ENCODE measurements at regions not wholly inside any gene's neighbourhood (a gene's known extent, or its start where the extent isn't known, plus 50 kb on each side); places are given as distances from the start of the nearest gene placed in this dataset.

DNA sequence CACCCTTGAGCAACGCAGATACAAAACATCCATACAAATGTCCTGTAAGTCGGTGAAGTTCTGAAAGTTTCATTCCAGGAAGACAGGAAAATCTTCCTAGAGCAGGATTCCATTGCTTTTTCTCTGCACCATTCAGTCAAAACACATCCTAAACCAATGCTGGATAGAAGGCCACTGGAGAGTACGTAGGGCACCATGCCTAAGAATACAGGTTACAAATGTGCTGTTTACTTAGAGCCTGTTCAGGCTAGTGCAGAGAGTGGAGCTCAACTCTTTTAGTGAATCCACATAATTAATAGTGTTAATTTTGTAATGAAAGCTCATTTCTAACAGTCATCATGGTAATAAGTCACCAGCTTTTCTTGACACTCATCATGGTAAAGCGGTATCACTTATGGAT, 187.6 kb downstream of the NHLRC3 start:
- no peak overlapping the region for H3K4me3 ChIP-seq (ENCODE audit: low read depth in 1 of 2, low read length in 2 of 2)
- H3K27me3 ChIP-seq (ENCODE audit: control insufficient read depth in 1 of 2, insufficient read depth in 2 of 2, low read length in 2 of 2): no peaks in the 10 kb centered on the region
- H3K27ac ChIP-seq (ENCODE audit: low read depth in 2 of 2, low read length in 1 of 2): no peak overlapping the region
- no peaks in the 10 kb centered on the region for H3K4me1 ChIP-seq (ENCODE audit: control insufficient read depth in 2 of 2, insufficient read depth in 2 of 2, low read length in 1 of 2)
- H3K36me3 ChIP-seq (ENCODE audit: control insufficient read depth in 2 of 2, insufficient read depth in 2 of 2, low read length in 1 of 2): no peaks in the 10 kb centered on the region
- H3K9me3 ChIP-seq (ENCODE audit: control insufficient read depth in 2 of 2, insufficient read depth in 1 of 2, low read depth in 1 of 2, low read length in 1 of 2): no peaks in the 10 kb centered on the region
- WGBS, 2 donors: 53 to 74% methylated on average over 4 of the region's 4 CpGs

DNA sequence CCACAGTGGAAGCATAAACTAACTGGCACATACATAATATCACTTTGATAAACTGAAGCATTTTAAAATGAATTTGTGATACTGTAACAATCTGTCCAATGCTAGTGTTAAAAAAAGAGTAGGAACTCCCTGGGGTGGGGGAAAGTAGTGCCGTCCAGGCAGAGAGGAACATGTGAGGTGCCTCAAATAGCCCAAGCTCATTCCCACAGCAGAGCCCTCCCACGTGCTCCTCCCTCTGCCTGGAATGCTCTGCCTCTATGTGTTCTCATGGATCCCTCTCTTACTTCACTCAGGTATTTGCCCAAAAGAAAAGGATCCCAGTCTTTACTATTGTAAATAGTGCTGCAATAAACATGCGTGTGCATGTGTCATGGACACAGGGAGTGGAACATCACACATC, 188.1 kb downstream of the NHLRC3 start:
- H3K9me3 ChIP-seq (ENCODE audit: control insufficient read depth in 2 of 2, insufficient read depth in 1 of 2, low read depth in 1 of 2, low read length in 1 of 2): no peaks in the 10 kb centered on the region
- no peak overlapping the region for H3K27ac ChIP-seq (ENCODE audit: low read depth in 2 of 2, low read length in 1 of 2)
- WGBS, 2 donors: 42 to 56% methylated on average over 3 of the region's 3 CpGs
- no peaks in the 10 kb centered on the region for H3K27me3 ChIP-seq (ENCODE audit: control insufficient read depth in 1 of 2, insufficient read depth in 2 of 2, low read length in 2 of 2)
- no peak overlapping the region for H3K4me3 ChIP-seq (ENCODE audit: low read depth in 1 of 2, low read length in 2 of 2)
- H3K4me1 ChIP-seq (ENCODE audit: control insufficient read depth in 2 of 2, insufficient read depth in 2 of 2, low read length in 1 of 2): no peaks in the 10 kb centered on the region
- no peaks in the 10 kb centered on the region for H3K36me3 ChIP-seq (ENCODE audit: control insufficient read depth in 2 of 2, insufficient read depth in 2 of 2, low read length in 1 of 2)

GRCh38 chr13:39232401-39232980, 194.2 kb downstream of the NHLRC3 start:
- Histone ChIP-seq H3K9me3 (ENCODE audit: control insufficient read depth in 2 of 2, insufficient read depth in 1 of 2, low read depth in 1 of 2, low read length in 1 of 2) (no peaks in the 10 kb centered on the region), H3K36me3 (ENCODE audit: control insufficient read depth in 2 of 2, insufficient read depth in 2 of 2, low read length in 1 of 2) (no peaks in the 10 kb centered on the region), H3K4me1 (ENCODE audit: control insufficient read depth in 2 of 2, insufficient read depth in 2 of 2, low read length in 1 of 2) (no peaks in the 10 kb centered on the region), H3K4me3 (ENCODE audit: low read depth in 1 of 2, low read length in 2 of 2) (no peak overlapping the region), H3K27ac (ENCODE audit: low read depth in 2 of 2, low read length in 1 of 2) (no peak overlapping the region), H3K27me3 (ENCODE audit: control insufficient read depth in 1 of 2, insufficient read depth in 2 of 2, low read length in 2 of 2) (no peaks in the 10 kb centered on the region)
- 86 to 90% methylated on average over 1 of the region's 1 CpG for WGBS, 2 donors

GRCh38 chr13:39232999-39233398, 194.7 kb downstream of the NHLRC3 start:
- Histone ChIP-seq H3K4me3 (ENCODE audit: low read depth in 1 of 2, low read length in 2 of 2) (no peak overlapping the region), H3K27ac (ENCODE audit: low read depth in 2 of 2, low read length in 1 of 2) (no peak overlapping the region), H3K36me3 (ENCODE audit: control insufficient read depth in 2 of 2, insufficient read depth in 2 of 2, low read length in 1 of 2) (no peaks in the 10 kb centered on the region), H3K27me3 (ENCODE audit: control insufficient read depth in 1 of 2, insufficient read depth in 2 of 2, low read length in 2 of 2) (no peaks in the 10 kb centered on the region), H3K4me1 (ENCODE audit: control insufficient read depth in 2 of 2, insufficient read depth in 2 of 2, low read length in 1 of 2) (no peaks in the 10 kb centered on the region), H3K9me3 (ENCODE audit: control insufficient read depth in 2 of 2, insufficient read depth in 1 of 2, low read depth in 1 of 2, low read length in 1 of 2) (no peaks in the 10 kb centered on the region)

DNA sequence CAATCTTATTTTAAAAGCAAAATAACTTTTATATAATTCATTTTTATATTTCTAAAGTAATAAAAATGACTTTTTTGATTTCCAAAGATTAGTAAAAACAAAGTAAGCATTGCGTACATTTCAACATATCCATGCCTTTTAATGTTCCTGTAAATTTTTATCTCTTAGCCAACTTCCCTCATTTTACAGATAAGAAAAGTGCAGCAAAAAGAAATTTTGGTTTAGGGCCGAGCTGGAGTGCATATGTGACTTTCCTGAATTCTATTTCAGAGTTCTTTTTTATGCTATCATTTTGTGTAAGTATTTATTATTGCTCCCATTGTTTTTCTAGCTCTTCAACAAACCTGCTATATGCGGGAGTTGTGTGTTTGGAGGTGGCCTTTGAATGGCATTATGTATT, 195.3 kb downstream of the NHLRC3 start:
- H3K4me3 ChIP-seq (ENCODE audit: low read depth in 1 of 2, low read length in 2 of 2): no peak overlapping the region
- no peaks in the 10 kb centered on the region for H3K9me3 ChIP-seq (ENCODE audit: control insufficient read depth in 2 of 2, insufficient read depth in 1 of 2, low read depth in 1 of 2, low read length in 1 of 2)
- H3K27me3 ChIP-seq (ENCODE audit: control insufficient read depth in 1 of 2, insufficient read depth in 2 of 2, low read length in 2 of 2): no peaks in the 10 kb centered on the region
- WGBS, 2 donors: 85 to 87% methylated on average over 3 of the region's 3 CpGs
- H3K4me1 ChIP-seq (ENCODE audit: control insufficient read depth in 2 of 2, insufficient read depth in 2 of 2, low read length in 1 of 2): no peaks in the 10 kb centered on the region
- H3K27ac ChIP-seq (ENCODE audit: low read depth in 2 of 2, low read length in 1 of 2): no peak overlapping the region
- H3K36me3 ChIP-seq (ENCODE audit: control insufficient read depth in 2 of 2, insufficient read depth in 2 of 2, low read length in 1 of 2): no peaks in the 10 kb centered on the region

DNA sequence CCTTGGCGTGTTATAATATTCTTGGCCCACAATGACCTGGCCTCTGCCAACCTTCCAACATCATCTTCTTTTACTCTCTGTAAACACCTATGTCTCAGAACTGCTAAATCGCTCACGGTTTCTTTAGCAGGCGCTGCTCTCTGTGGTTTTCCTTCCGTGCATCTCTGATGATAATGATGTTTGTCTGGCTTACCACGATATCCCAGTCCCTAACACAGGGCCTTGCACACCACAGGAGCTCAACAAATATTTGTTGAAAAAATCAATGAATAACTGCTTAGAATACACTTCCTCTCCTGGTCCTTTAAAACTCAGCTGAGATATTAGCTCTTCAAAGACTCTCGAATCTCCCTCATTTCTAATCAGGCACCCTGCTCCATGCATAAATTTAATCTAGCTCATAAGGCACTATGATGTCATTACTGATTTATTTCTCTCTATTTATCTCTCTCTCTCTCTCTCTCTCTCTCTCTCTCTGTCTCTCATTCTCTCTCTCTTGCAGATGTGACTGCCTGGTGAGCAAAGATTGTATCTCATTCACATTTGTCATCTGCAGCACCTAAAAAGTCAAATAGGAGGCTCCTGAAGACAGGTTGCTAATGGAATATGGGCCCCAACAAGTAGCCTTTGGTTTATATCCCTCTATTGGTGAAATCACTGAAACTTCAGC, 206.4 kb downstream of the NHLRC3 start:
- no peak overlapping the region for H3K27ac ChIP-seq (ENCODE audit: low read depth in 2 of 2, low read length in 1 of 2)
- no peaks in the 10 kb centered on the region for H3K36me3 ChIP-seq (ENCODE audit: control insufficient read depth in 2 of 2, insufficient read depth in 2 of 2, low read length in 1 of 2)
- no peaks in the 10 kb centered on the region for H3K9me3 ChIP-seq (ENCODE audit: control insufficient read depth in 2 of 2, insufficient read depth in 1 of 2, low read depth in 1 of 2, low read length in 1 of 2)
- no peak overlapping the region for H3K4me3 ChIP-seq (ENCODE audit: low read depth in 1 of 2, low read length in 2 of 2)
- H3K4me1 ChIP-seq (ENCODE audit: control insufficient read depth in 2 of 2, insufficient read depth in 2 of 2, low read length in 1 of 2): no peaks in the 10 kb centered on the region
- no peaks in the 10 kb centered on the region for H3K27me3 ChIP-seq (ENCODE audit: control insufficient read depth in 1 of 2, insufficient read depth in 2 of 2, low read length in 2 of 2)
- WGBS, 2 donors: 71 to 80% methylated on average over 7 of the region's 7 CpGs

GRCh38 chr13:39245688-39246087, 207.4 kb downstream of the NHLRC3 start:
- Histone ChIP-seq H3K36me3 (ENCODE audit: control insufficient read depth in 2 of 2, insufficient read depth in 2 of 2, low read length in 1 of 2) (no peaks in the 10 kb centered on the region), H3K27me3 (ENCODE audit: control insufficient read depth in 1 of 2, insufficient read depth in 2 of 2, low read length in 2 of 2) (no peaks in the 10 kb centered on the region), H3K9me3 (ENCODE audit: control insufficient read depth in 2 of 2, insufficient read depth in 1 of 2, low read depth in 1 of 2, low read length in 1 of 2) (no peaks in the 10 kb centered on the region), H3K4me3 (ENCODE audit: low read depth in 1 of 2, low read length in 2 of 2) (no peak overlapping the region), H3K27ac (ENCODE audit: low read depth in 2 of 2, low read length in 1 of 2) (no peak overlapping the region), H3K4me1 (ENCODE audit: control insufficient read depth in 2 of 2, insufficient read depth in 2 of 2, low read length in 1 of 2) (no peaks in the 10 kb centered on the region)
- 53 to 68% methylated on average over 4 of the region's 4 CpGs for WGBS, 2 donors

GRCh38 chr13:39249982-39250381, 211.7 kb downstream of the NHLRC3 start:
- Histone ChIP-seq H3K27ac (ENCODE audit: low read depth in 2 of 2, low read length in 1 of 2) (no peak overlapping the region), H3K27me3 (ENCODE audit: control insufficient read depth in 1 of 2, insufficient read depth in 2 of 2, low read length in 2 of 2) (no peaks in the 10 kb centered on the region), H3K36me3 (ENCODE audit: control insufficient read depth in 2 of 2, insufficient read depth in 2 of 2, low read length in 1 of 2) (no peaks in the 10 kb centered on the region), H3K9me3 (ENCODE audit: control insufficient read depth in 2 of 2, insufficient read depth in 1 of 2, low read depth in 1 of 2, low read length in 1 of 2) (no peaks in the 10 kb centered on the region), H3K4me1 (ENCODE audit: control insufficient read depth in 2 of 2, insufficient read depth in 2 of 2, low read length in 1 of 2) (no peaks in the 10 kb centered on the region), H3K4me3 (ENCODE audit: low read depth in 1 of 2, low read length in 2 of 2) (no peak overlapping the region)
- 70 to 80% methylated on average over 9 of the region's 9 CpGs for WGBS, 2 donors

GRCh38 chr13:39250440-39250839, 212.2 kb downstream of the NHLRC3 start:
- no peak overlapping the region for H3K4me3 ChIP-seq (ENCODE audit: low read depth in 1 of 2, low read length in 2 of 2)
- no peaks in the 10 kb centered on the region for H3K36me3 ChIP-seq (ENCODE audit: control insufficient read depth in 2 of 2, insufficient read depth in 2 of 2, low read length in 1 of 2)
- no peaks in the 10 kb centered on the region for H3K9me3 ChIP-seq (ENCODE audit: control insufficient read depth in 2 of 2, insufficient read depth in 1 of 2, low read depth in 1 of 2, low read length in 1 of 2)
- H3K27ac ChIP-seq (ENCODE audit: low read depth in 2 of 2, low read length in 1 of 2): no peak overlapping the region
- no peaks in the 10 kb centered on the region for H3K27me3 ChIP-seq (ENCODE audit: control insufficient read depth in 1 of 2, insufficient read depth in 2 of 2, low read length in 2 of 2)
- 45 to 50% methylated on average over 3 of the region's 3 CpGs for WGBS, 2 donors
- no peaks in the 10 kb centered on the region for H3K4me1 ChIP-seq (ENCODE audit: control insufficient read depth in 2 of 2, insufficient read depth in 2 of 2, low read length in 1 of 2)

DNA sequence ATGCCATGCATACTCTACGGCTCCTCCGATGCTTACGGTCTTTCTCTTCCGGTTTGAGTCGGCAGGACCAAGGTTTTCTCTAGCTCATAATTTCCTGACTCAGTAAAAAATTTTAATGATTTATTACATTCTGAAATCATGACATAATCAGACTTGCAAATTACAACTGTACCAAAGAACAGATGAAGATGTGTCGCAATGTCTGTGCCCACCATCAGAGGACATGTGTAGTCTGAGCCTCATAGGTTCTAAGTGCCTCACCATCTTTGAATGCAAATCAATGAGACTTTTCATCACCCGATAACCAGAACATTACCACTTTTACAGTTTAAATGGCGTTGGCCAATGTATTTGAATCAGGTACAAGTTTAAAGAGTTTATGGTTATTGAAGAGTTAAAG, 213.1 kb downstream of the NHLRC3 start:
- no peak overlapping the region for H3K4me3 ChIP-seq (ENCODE audit: low read depth in 1 of 2, low read length in 2 of 2)
- no peak overlapping the region for H3K27ac ChIP-seq (ENCODE audit: low read depth in 2 of 2, low read length in 1 of 2)
- no peaks in the 10 kb centered on the region for H3K9me3 ChIP-seq (ENCODE audit: control insufficient read depth in 2 of 2, insufficient read depth in 1 of 2, low read depth in 1 of 2, low read length in 1 of 2)
- no peaks in the 10 kb centered on the region for H3K27me3 ChIP-seq (ENCODE audit: control insufficient read depth in 1 of 2, insufficient read depth in 2 of 2, low read length in 2 of 2)
- H3K36me3 ChIP-seq (ENCODE audit: control insufficient read depth in 2 of 2, insufficient read depth in 2 of 2, low read length in 1 of 2): no peaks in the 10 kb centered on the region
- H3K4me1 ChIP-seq (ENCODE audit: control insufficient read depth in 2 of 2, insufficient read depth in 2 of 2, low read length in 1 of 2): no peaks in the 10 kb centered on the region
- 96% methylated on average over 8 of the region's 8 CpGs for WGBS, 2 donors

Measured in esophagus (tissue), 2 donors.